ENCODE measurements at regions not wholly inside any gene's neighbourhood (a gene's known extent, or its start where the extent isn't known, plus 50 kb on each side); places are given as distances from the start of the nearest gene placed in this dataset.

GRCh38 chr3:5473471-5473870 lies 286.0 kb downstream of the EDEM1 start:
- no peak overlapping the region for H3K9ac ChIP-seq (ENCODE audit: low read length)
- Mint-ChIP-seq H3K27ac (ENCODE audit: unreplicated experiment) (no peak overlapping the region), H3K4me3 (ENCODE audit: unreplicated experiment) (no peak overlapping the region), H3K4me1 (ENCODE audit: low read depth, unreplicated experiment) (no peaks in the 10 kb centered on the region), H3K9me3 (ENCODE audit: unreplicated experiment) (peaks cover 3% of the 10 kb centered on the region), H3K36me3 (ENCODE audit: low read depth, unreplicated experiment) (peaks cover 1% of the 10 kb centered on the region), H3K27me3 (ENCODE audit: low read depth, unreplicated experiment) (no peaks in the 10 kb centered on the region)
- no peaks in the 10 kb centered on the region for H4K20me1 ChIP-seq (ENCODE audit: insufficient read depth, low read length)
- no peak for TF ChIP-seq EZH2 (IDR thresholded peaks at IDR 0.05; ENCODE audit: insufficient read depth, low read length)
- no peak overlapping the region for H3K4me3 ChIP-seq (ENCODE audit: insufficient read depth, low read depth, low read length)
- H3K36me3 ChIP-seq (ENCODE audit: insufficient read depth, low read length): no peaks in the 10 kb centered on the region
- H3K4me1 ChIP-seq (ENCODE audit: insufficient read depth, low read length): no peaks in the 10 kb centered on the region
- H3K27ac ChIP-seq (ENCODE audit: low read depth, low read length): no peak overlapping the region
- DNase-seq (ENCODE audit: low read depth): no peak
- no peak overlapping the region for H2AFZ ChIP-seq (ENCODE audit: low read depth, low read length)
- H3K9me3 ChIP-seq (ENCODE audit: insufficient read depth, low read depth, low read length): no peaks in the 10 kb centered on the region
- no peaks in the 10 kb centered on the region for H3K79me2 ChIP-seq (ENCODE audit: insufficient read depth, low read length)
- H3K4me2 ChIP-seq (ENCODE audit: low read length): no peak overlapping the region
- no peaks in the 10 kb centered on the region for H3K27me3 ChIP-seq (ENCODE audit: insufficient read depth, low read length)
- FAIRE-seq: no peak

- Histone ChIP-seq H2AFZ (ENCODE audit: low read depth, low read length) (no peak overlapping the region), H3K4me1 (ENCODE audit: insufficient read depth, low read length) (no peaks in the 10 kb centered on the region), H3K27me3 (ENCODE audit: insufficient read depth, low read length) (no peaks in the 10 kb centered on the region), H3K9me3 (ENCODE audit: insufficient read depth, low read depth, low read length) (no peaks in the 10 kb centered on the region), H3K4me3 (ENCODE audit: insufficient read depth, low read depth, low read length) (no peak overlapping the region), H3K4me2 (ENCODE audit: low read length) (no peak overlapping the region), H3K27ac (ENCODE audit: low read depth, low read length) (no peak overlapping the region), H4K20me1 (ENCODE audit: insufficient read depth, low read length) (no peaks in the 10 kb centered on the region), H3K9ac (ENCODE audit: low read length) (no peak overlapping the region), H3K79me2 (ENCODE audit: insufficient read depth, low read length) (no peaks in the 10 kb centered on the region), H3K36me3 (ENCODE audit: insufficient read depth, low read length) (no peaks in the 10 kb centered on the region)
- TF ChIP-seq CTCF (IDR thresholded peaks at IDR 0.05; ENCODE audit: insufficient read depth, low read depth, low read length) (no peak), EZH2 (IDR thresholded peaks at IDR 0.05; ENCODE audit: insufficient read depth, low read length) (no peak)
- H3K9me3 Mint-ChIP-seq (ENCODE audit: unreplicated experiment): peaks cover 3% of the 10 kb centered on the region
- peaks cover 1% of the 10 kb centered on the region for H3K36me3 Mint-ChIP-seq (ENCODE audit: low read depth, unreplicated experiment)
- no peak overlapping the region for H3K27ac Mint-ChIP-seq (ENCODE audit: unreplicated experiment)
- no peaks in the 10 kb centered on the region for H3K4me1 Mint-ChIP-seq (ENCODE audit: low read depth, unreplicated experiment)
- H3K4me3 Mint-ChIP-seq (ENCODE audit: unreplicated experiment): no peak overlapping the region
- H3K27me3 Mint-ChIP-seq (ENCODE audit: low read depth, unreplicated experiment): no peaks in the 10 kb centered on the region
- FAIRE-seq (no peak), DNase-seq (ENCODE audit: low read depth) (no peak)
These were observed 288.9 kb downstream of the EDEM1 start for GRCh38 chr3:5476403-5476802.

GRCh38 chr3:5479229-5479799 lies 291.8 kb downstream of the EDEM1 start:
- no peaks in the 10 kb centered on the region for H3K27me3 ChIP-seq (ENCODE audit: insufficient read depth, low read length)
- H2AFZ ChIP-seq (ENCODE audit: low read depth, low read length): no peak overlapping the region
- H4K20me1 ChIP-seq (ENCODE audit: insufficient read depth, low read length): no peaks in the 10 kb centered on the region
- H3K4me1 ChIP-seq (ENCODE audit: insufficient read depth, low read length): no peaks in the 10 kb centered on the region
- Mint-ChIP-seq H3K4me1 (ENCODE audit: low read depth, unreplicated experiment) (no peaks in the 10 kb centered on the region), H3K27ac (ENCODE audit: unreplicated experiment) (no peak overlapping the region), H3K36me3 (ENCODE audit: low read depth, unreplicated experiment) (peaks cover 1% of the 10 kb centered on the region), H3K4me3 (ENCODE audit: unreplicated experiment) (no peak overlapping the region), H3K27me3 (ENCODE audit: low read depth, unreplicated experiment) (no peaks in the 10 kb centered on the region), H3K9me3 (ENCODE audit: unreplicated experiment) (peaks cover 3% of the 10 kb centered on the region)
- FAIRE-seq (no peak), DNase-seq (ENCODE audit: low read depth) (no peak)
- H3K27ac ChIP-seq (ENCODE audit: low read depth, low read length): no peak overlapping the region
- H3K9ac ChIP-seq (ENCODE audit: low read length): no peak overlapping the region
- no peak overlapping the region for H3K4me3 ChIP-seq (ENCODE audit: insufficient read depth, low read depth, low read length)
- H3K4me2 ChIP-seq (ENCODE audit: low read length): no peak overlapping the region
- H3K79me2 ChIP-seq (ENCODE audit: insufficient read depth, low read length): no peaks in the 10 kb centered on the region
- H3K36me3 ChIP-seq (ENCODE audit: insufficient read depth, low read length): no peaks in the 10 kb centered on the region
- H3K9me3 ChIP-seq (ENCODE audit: insufficient read depth, low read depth, low read length): no peaks in the 10 kb centered on the region
- TF ChIP-seq CTCF (IDR thresholded peaks at IDR 0.05; ENCODE audit: insufficient read depth, low read depth, low read length) (no peak), EZH2 (IDR thresholded peaks at IDR 0.05; ENCODE audit: insufficient read depth, low read length) (no peak)
